AG09319 (cell line): ENCODE measurements at regions not wholly inside any gene's neighbourhood (a gene's known extent, or its start where the extent isn't known, plus 50 kb on each side); places are given as distances from the start of the nearest gene placed in this dataset.
"Not testable (repeated sequence)": the region's sequence is repeated elsewhere in the genome, so short reads cannot be mapped to it uniquely, and the experiment has no call there.

Experiments used
- DNase-seq: peaks from one replicate; pipeline ENCODE4 v3.0.0-alpha.2; 2010; ENCODE audit warnings: low read depth; ENCODE audit errors: extremely low read depth
- CTCF ChIP-seq: IDR thresholded peaks from 2 replicates; pipeline ENCODE4 v1.5.1; 2011; ENCODE audit warnings: low read depth, mild to moderate bottlenecking, inconsistent platforms, low read length, moderate library complexity

GRCh38 chr3:8420612-8421011 is 81.0 kb upstream of the LMCD1 start:
- TF ChIP-seq CTCF, result no peak
- no peak for DNase-seq

GRCh38 chr3:8421267-8421666 is 80.4 kb upstream of the LMCD1 start:
- no peak for DNase-seq
- no peak for TF ChIP-seq CTCF

- no peak for TF ChIP-seq CTCF
- no peak for DNase-seq
Measured at GRCh38 chr3:8421711-8422110, 79.9 kb upstream of the LMCD1 start.

GRCh38 chr3:8423307-8423706 is 78.3 kb upstream of the LMCD1 start:
- DNase-seq, result no peak
- no peak for TF ChIP-seq CTCF

GRCh38 chr3:8424281-8424680 is 77.3 kb upstream of the LMCD1 start:
- DNase-seq, result no peak
- TF ChIP-seq CTCF, result no peak

- no peak for DNase-seq
- no peak for TF ChIP-seq CTCF
Measured at GRCh38 chr3:8436661-8437287, 64.8 kb upstream of the LMCD1 start.

- no peak for TF ChIP-seq CTCF
- DNase-seq, result no peak
Measured at GRCh38 chr3:8438507-8439079, 63.0 kb upstream of the LMCD1 start.

- DNase-seq, result not testable (repeated sequence)
Measured at GRCh38 chr3:8440142-8440541, 61.5 kb upstream of the LMCD1 start.
